Thyroid gland (tissue), 4 donors: ENCODE measurements at regions not wholly inside any gene's neighbourhood (a gene's known extent, or its start where the extent isn't known, plus 50 kb on each side); places are given as distances from the start of the nearest gene placed in this dataset.

Experiments
- POLR2A ChIP-seq, 2 donors: fragments of 450-650 bp; IDR thresholded peaks; one replicate each; pipeline ENCODE4 v1.6.1; 2017; ENCODE audit warnings: antibody characterized with exemption in 2 of 2, mild to moderate bottlenecking in 2 of 2, moderate library complexity in 1 of 2
- TF ChIP-seq, protein P1 (sequence below), 6 experiments: fragments of 200-600 bp in 3 of 6; fragments of 450-650 bp in 3 of 6; sonication (generic) in 3 of 6; IDR thresholded peaks; one replicate each; pipeline ENCODE4 v1.5.1; 2016 to 2019; ENCODE audit warnings: antibody characterized with exemption in 6 of 6, mild to moderate bottlenecking in 2 of 6, inconsistent platforms in 1 of 6, moderate library complexity in 1 of 6

DNA sequence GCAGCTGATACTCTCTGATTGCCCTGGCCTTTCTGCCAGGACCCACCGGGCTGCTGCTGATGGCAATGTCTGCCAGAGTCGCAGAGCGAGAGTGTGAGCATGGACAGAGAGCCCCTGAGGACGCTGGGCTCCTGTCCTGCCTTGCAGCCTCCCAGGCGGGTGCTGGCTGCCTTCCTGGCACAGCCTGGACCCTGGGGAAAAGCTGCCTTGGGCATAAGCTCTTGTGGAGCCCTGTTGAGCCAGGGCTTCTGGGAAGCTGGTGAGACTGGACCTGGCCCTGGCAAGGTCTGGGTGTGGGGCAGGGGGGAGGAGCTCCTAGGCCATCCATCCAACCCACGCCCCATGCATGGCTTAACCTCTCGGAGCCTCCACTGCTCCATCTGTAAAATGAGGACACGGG lies 105.8 kb upstream of the WNT4 start:
- TF ChIP-seq, protein P1, sequence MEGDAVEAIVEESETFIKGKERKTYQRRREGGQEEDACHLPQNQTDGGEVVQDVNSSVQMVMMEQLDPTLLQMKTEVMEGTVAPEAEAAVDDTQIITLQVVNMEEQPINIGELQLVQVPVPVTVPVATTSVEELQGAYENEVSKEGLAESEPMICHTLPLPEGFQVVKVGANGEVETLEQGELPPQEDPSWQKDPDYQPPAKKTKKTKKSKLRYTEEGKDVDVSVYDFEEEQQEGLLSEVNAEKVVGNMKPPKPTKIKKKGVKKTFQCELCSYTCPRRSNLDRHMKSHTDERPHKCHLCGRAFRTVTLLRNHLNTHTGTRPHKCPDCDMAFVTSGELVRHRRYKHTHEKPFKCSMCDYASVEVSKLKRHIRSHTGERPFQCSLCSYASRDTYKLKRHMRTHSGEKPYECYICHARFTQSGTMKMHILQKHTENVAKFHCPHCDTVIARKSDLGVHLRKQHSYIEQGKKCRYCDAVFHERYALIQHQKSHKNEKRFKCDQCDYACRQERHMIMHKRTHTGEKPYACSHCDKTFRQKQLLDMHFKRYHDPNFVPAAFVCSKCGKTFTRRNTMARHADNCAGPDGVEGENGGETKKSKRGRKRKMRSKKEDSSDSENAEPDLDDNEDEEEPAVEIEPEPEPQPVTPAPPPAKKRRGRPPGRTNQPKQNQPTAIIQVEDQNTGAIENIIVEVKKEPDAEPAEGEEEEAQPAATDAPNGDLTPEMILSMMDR (IDR thresholded peaks at IDR 0.05) = no peak
- no peak for TF ChIP-seq POLR2A (IDR thresholded peaks at IDR 0.05)
